DMS 273 (cell line): ENCODE measurements at regions not wholly inside any gene's neighbourhood (a gene's known extent, or its start where the extent isn't known, plus 50 kb on each side); places are given as distances from the start of the nearest gene placed in this dataset.

ENCODE experiments used
- DNase-seq: peaks from one replicate; lab custom pipeline; 2025; ENCODE audit not compliant: unreplicated experiment; lab: John Stamatoyannopoulos, UW

DNA sequence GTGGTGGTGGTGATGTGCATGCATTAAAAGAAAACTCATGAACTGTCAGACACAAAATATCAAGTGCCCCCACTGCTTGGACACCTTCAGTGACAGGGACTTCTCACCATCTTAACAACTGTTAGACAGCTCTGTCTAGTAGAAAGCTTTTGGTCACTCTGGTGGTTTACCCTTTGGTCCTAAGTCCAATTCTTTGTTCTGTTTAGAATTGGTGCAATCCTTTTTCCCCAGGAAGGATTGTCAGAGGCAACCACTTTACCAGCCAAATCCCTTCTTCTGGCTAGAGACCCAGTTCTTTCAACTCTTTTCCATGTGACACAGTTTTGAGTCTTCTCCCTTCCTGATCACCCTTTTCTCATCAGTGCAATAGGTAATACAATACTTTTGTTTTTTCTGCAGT lies 140.2 kb downstream of the SEC61B start:
- DNase-seq = no peak

GRCh38 chr9:99363509-99363908 lies 141.4 kb downstream of the SEC61B start:
- DNase-seq = no peak

DNA sequence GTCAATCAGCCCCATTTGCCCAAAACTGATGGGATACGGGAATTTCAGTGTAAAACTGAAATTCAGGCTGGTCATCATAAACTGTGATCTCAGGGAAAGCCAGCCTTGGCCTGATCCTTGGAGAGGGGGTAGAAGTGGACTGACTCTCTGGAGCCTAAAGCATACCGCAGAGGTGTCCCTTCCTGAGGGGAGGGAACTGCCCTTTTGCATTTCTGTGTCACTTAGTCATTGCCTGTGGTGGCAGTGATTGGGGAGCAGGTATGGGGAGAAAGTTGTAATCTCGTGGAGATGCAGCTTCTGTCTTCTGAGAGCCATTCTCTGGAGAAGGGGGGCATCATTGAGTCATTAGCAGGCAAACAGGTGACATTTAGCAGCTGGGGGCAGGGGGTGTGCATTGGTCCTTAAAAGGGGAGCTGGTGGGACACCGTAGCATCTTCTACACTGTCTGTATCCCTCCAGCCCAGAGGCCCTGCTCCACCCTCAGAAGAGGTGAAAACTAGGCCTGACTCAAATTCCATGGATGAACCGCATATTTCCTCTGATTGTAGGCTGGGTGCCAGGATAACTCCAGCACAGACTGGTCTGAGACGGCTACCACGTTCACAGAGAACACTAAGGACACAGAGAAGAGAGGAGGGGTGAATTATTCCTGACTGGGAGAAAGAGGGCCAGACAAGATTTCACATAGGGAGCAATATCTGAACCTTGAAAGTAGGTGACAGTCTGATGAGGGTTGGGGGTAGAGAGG lies 143.3 kb downstream of the SEC61B start:
- no peak for DNase-seq

GRCh38 chr9:99366183-99366582 lies 144.1 kb downstream of the SEC61B start:
- DNase-seq = no peak

- no peak for DNase-seq
These were observed 144.5 kb downstream of the SEC61B start for GRCh38 chr9:99366621-99367020.

DNA sequence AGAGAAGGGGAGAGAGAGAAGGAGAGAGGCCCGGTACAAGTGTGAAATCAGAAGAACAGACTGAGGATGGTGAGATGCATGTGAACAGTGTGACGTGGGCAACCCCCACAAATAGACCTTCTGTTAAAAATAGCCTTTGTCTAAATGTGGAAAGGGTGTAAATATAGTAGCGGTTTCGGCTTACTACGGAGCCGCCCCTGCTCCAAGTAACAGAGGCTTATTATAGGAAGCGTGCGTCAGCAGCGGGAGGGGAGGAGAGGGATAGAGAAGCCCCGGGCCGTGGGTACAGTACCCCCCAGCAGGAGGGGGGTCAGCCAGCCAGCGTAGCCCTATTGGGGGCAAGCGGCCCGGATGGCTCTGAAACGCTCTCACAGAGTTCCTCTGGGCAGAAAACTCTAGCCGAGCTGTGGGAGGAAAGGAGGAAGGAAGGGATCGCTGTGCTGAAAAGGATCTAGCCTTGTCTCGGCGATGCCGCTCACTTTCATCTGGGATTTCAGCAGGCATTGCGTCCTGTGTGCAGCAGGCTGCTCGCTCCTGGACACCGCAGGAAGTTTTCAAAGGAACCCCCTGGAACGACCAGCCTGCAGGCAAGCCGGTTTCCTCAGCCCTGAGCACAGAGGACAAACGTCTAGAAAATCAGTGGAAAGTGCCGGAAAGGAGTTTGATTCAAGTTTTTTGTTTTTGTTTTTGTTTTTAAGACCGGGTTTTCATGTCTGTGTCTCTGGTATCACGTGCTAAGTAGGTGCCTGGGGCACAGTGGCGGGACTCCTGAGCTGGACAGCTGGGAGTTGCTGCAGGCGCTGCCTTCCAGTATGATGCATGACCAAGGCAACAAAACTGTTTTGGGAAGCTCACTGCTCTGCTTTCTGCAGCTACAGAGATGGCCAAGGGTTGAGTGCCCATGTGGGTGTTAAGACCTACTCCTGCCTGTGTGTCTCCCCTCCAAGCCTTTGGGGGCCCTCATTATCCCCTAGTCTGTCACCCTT lies 146.6 kb downstream of the SEC61B start:
- no peak for DNase-seq

DNA sequence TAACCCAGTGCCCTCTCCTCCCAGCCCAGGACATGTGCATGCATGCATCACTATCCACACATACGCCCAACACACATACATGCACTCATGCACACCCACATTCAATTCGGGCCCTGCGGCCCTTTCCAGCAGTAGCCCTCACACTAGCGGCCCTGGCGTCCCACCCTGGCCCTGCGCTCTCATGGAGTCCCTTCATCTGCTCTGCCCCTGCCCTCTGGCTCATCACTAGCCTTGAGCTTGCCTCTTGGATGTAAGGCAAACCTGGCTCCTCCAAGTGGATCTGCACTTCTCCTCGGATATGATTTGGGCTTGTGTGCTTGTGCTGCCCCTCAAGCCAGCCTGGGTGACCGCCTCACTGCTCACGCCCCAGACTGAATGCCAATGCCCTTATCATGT lies 147.2 kb downstream of the SEC61B start:
- DNase-seq = no peak

DNA sequence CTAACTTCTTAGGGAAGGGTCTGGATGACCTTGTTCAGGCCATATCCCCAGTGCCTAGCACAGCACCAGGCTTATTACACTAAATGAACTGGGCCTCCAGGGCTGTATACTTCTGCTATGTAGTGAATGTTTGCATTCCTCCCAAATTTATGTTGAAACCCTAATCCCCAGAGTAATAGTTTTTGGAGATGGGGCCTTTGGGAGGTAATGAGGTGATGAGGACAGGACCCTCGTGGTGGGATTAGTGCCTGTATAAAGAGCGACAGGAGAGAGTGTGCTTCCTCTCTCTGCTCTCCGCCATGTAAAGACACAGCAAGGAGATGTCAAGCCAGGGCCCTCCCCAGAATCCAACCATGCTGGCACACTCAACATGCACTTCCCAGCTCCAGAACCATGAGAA lies 148.3 kb downstream of the SEC61B start:
- no peak for DNase-seq

GRCh38 chr9:99371376-99371775 lies 149.3 kb downstream of the SEC61B start:
- no peak for DNase-seq

- peak; percentile 46 for DNase-seq
These were observed 151.8 kb downstream of the SEC61B start for GRCh38 chr9:99373912-99374311.

GRCh38 chr9:99374793-99375192 lies 152.7 kb downstream of the SEC61B start:
- DNase-seq = no peak

DNA sequence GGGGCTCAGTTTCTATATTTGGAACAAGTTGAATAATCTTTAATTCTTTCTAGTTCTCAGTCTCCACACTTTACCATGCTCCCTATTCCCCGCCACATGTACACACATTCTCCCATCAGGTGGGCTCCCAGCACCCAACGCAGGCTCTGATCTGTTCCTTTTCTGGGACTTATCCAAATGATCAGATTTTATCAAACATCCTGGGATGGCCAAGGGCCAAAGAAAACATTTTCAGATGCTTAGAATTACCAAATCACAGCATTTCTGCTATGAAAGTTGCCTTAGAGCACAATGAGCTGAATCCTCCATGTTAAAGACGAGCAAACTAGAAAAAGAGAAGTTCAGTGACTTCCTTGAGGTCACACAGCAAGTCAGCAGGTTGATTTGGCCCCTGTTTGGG lies 153.4 kb downstream of the SEC61B start:
- no peak for DNase-seq

GRCh38 chr9:99377790-99378775 lies 156.0 kb downstream of the SEC61B start:
- DNase-seq = no peak

GRCh38 chr9:99383536-99383935 lies 161.5 kb downstream of the SEC61B start:
- DNase-seq = no peak

DNA sequence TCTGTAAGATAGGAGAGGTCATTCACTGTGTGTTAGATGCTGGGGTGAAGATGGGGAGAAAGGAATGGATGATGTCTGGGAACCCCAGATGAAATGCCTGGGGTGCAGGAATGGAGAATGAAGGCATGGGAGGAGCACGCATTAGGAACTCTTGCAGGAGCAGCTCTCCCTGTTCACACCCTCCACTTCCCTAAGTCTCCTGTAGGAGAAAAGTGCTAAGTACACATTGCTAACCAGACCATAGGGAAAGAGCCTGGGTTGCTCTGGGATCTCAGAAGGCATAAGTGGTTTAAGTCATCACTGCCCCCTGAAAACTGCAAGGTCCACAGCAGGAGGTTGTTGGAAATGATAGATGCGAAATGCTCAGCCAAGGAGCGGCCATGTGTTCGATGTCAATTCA lies 163.1 kb downstream of the SEC61B start:
- DNase-seq = peak; percentile 33

- peak; percentile 44 for DNase-seq
These were observed 163.8 kb downstream of the SEC61B start for GRCh38 chr9:99385814-99386279.

GRCh38 chr9:99387431-99387830 lies 165.3 kb downstream of the SEC61B start:
- DNase-seq = no peak

DNA sequence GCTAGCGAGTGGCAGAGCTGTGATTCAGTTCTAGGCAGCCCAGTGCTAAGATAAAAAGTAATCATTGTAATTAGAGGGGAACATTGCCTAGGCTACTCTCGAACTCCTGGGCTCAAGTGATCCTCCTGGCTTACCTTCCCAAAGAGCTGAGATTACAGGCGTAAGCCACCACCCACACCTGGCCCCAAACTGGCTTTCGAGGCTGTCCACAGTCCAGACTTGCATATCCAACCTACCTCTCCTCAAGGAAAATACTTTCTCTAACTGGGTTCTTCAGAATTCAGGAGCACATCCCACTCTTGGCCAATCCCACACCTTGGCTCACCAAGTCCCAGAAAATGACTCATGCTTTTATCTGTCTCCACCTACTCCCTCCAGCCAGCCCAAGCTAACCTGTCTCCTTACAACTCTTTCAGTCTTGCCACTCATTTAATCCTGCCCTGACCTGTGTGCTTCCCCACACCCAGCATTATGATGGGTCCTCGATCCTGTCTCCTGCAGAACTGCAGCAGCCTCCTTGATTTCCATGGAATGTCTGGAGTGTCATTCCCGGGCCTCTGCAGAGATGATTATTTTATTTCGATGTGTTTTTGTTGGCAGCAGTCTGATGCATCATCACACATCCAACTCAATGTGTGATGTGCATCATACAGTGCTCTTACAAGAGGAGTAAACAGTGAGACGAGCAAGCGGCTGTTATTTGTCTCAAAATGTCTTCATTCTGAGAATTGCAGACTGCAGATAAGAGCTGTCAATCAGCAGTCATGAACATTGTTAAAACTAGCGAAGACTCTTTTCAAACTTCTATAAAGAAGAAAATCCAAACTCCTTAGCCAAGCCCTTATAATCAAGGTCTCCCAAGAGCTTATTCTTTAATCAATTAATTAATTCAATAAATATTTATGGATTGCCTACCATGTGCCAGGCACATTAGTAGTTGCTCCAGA lies 167.3 kb downstream of the SEC61B start:
- DNase-seq = no peak

GRCh38 chr9:99391937-99392594 lies 170.0 kb downstream of the SEC61B start:
- no peak for DNase-seq
